GM12874 (cell line): ENCODE measurements at regions not wholly inside any gene's neighbourhood (a gene's known extent, or its start where the extent isn't known, plus 50 kb on each side); places are given as distances from the start of the nearest gene placed in this dataset.

Experiments
- TF ChIP-seq, protein P1 (sequence below): IDR thresholded peaks from 2 replicates; pipeline ENCODE4 v1.5.1; 2011; ENCODE audit warnings: low read depth, mild to moderate bottlenecking, control low read depth, low read length, moderate library complexity; ENCODE audit not compliant: insufficient read depth

DNA sequence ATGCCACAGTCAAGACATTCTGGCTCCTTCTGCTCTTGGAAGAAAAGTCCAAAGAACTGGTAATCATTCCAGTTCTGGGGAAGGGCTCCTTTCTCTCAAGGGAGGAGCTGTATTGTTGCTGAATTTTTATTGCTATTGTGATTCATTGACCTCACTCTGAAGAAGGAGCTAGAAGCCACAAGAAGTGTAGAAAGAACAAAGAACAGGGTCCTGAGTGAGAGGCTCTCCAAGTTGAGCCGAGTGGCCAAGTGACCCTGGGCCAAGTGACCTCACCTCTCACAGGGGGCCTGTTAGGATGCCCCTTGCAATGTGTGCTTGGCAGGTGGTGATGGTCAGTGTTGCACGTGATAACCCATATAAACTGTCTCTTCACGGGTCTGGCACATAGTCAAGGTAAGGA lies 173.3 kb downstream of the FGF18 start:
- TF ChIP-seq, protein P1, sequence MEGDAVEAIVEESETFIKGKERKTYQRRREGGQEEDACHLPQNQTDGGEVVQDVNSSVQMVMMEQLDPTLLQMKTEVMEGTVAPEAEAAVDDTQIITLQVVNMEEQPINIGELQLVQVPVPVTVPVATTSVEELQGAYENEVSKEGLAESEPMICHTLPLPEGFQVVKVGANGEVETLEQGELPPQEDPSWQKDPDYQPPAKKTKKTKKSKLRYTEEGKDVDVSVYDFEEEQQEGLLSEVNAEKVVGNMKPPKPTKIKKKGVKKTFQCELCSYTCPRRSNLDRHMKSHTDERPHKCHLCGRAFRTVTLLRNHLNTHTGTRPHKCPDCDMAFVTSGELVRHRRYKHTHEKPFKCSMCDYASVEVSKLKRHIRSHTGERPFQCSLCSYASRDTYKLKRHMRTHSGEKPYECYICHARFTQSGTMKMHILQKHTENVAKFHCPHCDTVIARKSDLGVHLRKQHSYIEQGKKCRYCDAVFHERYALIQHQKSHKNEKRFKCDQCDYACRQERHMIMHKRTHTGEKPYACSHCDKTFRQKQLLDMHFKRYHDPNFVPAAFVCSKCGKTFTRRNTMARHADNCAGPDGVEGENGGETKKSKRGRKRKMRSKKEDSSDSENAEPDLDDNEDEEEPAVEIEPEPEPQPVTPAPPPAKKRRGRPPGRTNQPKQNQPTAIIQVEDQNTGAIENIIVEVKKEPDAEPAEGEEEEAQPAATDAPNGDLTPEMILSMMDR = no peak

DNA sequence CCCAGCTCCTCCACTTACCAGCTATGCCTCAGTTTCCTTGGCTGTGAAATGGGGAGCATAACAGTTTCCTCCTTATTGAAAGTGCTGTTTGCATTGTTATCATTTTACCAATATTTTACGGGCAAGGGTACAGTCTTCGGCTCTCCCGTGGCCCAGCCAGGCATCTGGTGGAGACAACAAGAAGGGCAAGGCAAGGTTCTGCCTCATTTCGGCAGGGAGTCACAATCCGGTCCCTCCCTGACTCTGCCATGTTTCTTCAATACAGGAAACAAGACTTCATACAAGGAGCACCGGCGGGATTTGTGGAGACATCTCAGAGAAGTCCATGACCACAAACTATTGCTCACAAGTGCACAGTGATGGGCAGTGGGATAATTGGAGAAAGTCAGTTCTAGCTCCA lies 174.0 kb downstream of the FGF18 start:
- TF ChIP-seq, protein P1 = no peak

DNA sequence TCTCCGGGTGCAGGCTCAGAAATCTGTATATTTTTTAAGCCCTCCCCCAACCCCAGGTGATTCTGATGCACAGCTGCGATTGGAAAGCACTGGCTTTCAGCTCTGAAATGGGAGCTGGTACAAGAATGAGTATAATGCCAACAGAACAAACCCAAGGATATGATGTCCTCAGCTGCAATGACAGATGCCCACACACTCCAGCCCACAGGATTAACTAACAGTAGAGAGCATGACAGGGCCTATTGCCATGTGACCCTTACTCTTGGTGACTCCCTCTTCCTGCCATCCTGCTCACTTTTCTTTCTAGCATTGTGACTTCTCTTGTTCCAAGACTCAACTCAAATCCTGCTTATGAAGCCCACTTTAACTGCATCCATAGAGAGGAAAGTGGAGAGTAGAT lies 174.5 kb downstream of the FGF18 start:
- TF ChIP-seq, protein P1 = no peak

DNA sequence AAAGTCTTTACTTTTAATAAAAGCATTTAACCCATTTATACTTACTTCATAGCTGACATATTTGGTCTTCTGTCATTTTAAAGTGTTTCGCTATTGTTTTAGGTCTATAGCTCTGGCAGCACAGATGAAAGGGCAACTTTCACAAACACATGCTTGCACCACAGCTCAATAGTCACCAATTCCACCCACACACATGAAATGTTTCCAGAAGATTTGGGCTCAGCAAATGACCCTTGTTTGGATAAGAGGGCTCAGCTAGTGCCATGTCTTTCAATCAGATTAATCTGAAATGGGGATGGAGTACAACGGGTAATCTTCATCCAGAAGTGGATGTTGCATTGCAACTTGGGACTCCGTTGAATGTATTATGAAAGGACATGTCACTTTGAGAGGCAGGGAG lies 176.0 kb downstream of the FGF18 start:
- TF ChIP-seq, protein P1 = no peak

DNA sequence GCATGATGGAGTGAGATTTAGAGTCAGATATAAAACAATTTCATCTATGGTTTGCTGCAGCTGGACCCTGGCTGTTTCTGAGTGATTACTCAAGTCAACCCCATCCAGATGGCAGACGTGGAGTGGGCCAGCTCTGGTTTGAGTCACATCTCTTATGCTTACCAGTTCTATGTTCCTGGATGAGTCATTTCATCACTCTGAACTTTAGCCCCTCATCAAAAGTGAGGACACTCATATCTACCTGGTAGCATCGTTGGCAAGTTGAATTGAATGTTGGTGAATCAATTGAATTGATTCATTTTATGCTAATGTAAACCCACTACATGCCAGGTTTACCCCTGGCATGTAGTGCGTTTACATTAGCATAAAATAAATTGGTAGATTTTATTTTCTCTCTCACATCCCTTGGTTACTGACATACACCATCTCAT lies 176.4 kb downstream of the FGF18 start:
- TF ChIP-seq, protein P1 = no peak

DNA sequence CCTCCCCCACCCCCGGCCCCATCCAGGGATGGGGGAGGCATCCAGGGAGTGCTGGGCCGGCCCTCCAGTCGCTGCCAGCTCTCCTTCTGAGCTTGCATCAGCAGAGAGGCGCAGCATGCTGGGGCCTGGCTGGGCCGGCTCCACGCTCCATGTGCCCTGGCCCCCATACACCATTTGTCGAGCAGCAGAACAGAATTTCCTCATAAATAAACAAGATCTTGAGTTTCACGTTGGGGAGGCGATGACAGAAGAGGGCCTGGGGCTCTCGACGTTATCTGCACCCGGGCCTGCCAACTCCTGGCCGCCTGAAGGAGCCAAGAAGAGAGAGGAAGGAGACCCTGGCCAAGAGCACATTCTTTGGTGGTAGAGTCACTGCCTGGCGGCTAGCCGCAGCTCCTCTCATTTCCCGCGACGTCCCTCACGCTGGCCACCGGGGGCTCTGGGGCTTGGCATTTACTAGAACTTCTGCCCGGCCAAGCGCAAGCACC lies 177.0 kb downstream of the FGF18 start:
- TF ChIP-seq, protein P1 = no peak

DNA sequence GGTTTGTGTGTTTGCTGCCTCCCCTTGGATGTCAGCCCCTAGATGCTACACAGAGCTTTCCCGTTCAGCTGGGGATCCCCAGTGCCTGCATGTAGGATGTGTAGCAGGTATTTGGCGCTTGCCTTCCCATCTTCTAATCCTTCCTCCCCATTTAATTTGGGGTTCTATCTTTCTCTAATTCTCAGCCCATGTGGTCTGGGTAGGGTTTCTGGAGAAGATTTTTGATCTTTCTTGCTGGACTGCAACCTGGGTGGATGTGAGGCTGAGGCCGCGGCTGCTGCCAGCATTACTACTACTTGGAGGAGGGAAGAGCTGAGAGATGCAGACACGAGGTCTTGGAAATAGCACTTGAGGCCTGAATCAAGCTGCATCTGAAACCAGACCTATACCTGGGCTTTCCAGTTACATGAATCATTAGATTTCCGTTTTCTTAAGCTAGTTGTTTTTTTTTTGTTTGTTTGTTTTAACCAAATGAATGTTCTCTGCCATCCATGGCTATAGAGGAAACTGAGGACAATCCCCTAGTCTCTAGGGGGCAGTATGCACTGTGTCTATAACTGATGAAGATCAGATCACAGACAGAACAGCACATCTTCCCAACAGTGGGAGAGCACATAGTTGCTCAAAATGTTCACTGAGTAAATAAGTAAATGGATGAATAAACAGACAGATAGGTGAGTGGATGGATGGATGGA lies 178.6 kb downstream of the FGF18 start:
- TF ChIP-seq, protein P1 = no peak
